ENCODE measurements at regions not wholly inside any gene's neighbourhood (a gene's known extent, or its start where the extent isn't known, plus 50 kb on each side); places are given as distances from the start of the nearest gene placed in this dataset.

GRCh38 chr10:24034571-24034970 is 174.4 kb upstream of the KIAA1217 start:
- TF ChIP-seq EP300 (IDR thresholded peaks at IDR 0.05), result no peak
- TF ChIP-seq POLR2A (IDR thresholded peaks at IDR 0.05), result no peak
- TF ChIP-seq CTCF (IDR thresholded peaks at IDR 0.05), result no peak
- Histone ChIP-seq H3K27me3 (no peaks in the 10 kb centered on the region), H3K4me3 (no peak overlapping the region), H3K36me3 (no peaks in the 10 kb centered on the region), H3K27ac (no peak overlapping the region), H3K9me3 (no peaks in the 10 kb centered on the region), H3K4me1 (no peaks in the 10 kb centered on the region)
- no peak for DNase-seq (ENCODE audit: low spot score in 2 of 2)
- WGBS, 2 donors, result 55 to 70% methylated on average over 5 of the region's 5 CpGs

GRCh38 chr10:24035761-24036160 is 173.2 kb upstream of the KIAA1217 start:
- TF ChIP-seq POLR2A (IDR thresholded peaks at IDR 0.05) (no peak), EP300 (IDR thresholded peaks at IDR 0.05) (no peak), CTCF (IDR thresholded peaks at IDR 0.05) (no peak)
- no peak for DNase-seq (ENCODE audit: low spot score in 2 of 2)
- no peaks in the 10 kb centered on the region for H3K9me3 ChIP-seq

GRCh38 chr10:24039315-24039714 is 169.6 kb upstream of the KIAA1217 start:
- H3K4me3 ChIP-seq, result no peak overlapping the region
- H3K36me3 ChIP-seq, result no peaks in the 10 kb centered on the region
- TF ChIP-seq EP300 (IDR thresholded peaks at IDR 0.05) (no peak), POLR2A (IDR thresholded peaks at IDR 0.05) (no peak), CTCF (IDR thresholded peaks at IDR 0.05) (no peak)
- 78 to 85% methylated on average over 5 of the region's 5 CpGs for WGBS, 2 donors
- DNase-seq (ENCODE audit: low spot score in 2 of 2), result no peak
- no peak overlapping the region for H3K27ac ChIP-seq
- no peaks in the 10 kb centered on the region for H3K27me3 ChIP-seq
- H3K4me1 ChIP-seq, result no peaks in the 10 kb centered on the region
- H3K9me3 ChIP-seq, result no peaks in the 10 kb centered on the region

More at GRCh38 chr10:24035761-24036160, 173.2 kb upstream of the KIAA1217 start:
- Histone ChIP-seq H3K27ac (no peak overlapping the region), H3K4me3 (no peak overlapping the region), H3K36me3 (no peaks in the 10 kb centered on the region), H3K27me3 (no peaks in the 10 kb centered on the region), H3K4me1 (no peaks in the 10 kb centered on the region)
- WGBS, 2 donors, result 90 to 93% methylated on average over 4 of the region's 4 CpGs

GRCh38 chr10:24039897-24040296 is 169.0 kb upstream of the KIAA1217 start:
- Histone ChIP-seq H3K27me3 (no peaks in the 10 kb centered on the region), H3K36me3 (no peaks in the 10 kb centered on the region), H3K27ac (no peak overlapping the region), H3K4me1 (no peaks in the 10 kb centered on the region), H3K9me3 (no peaks in the 10 kb centered on the region), H3K4me3 (no peak overlapping the region)
- TF ChIP-seq EP300 (IDR thresholded peaks at IDR 0.05) (no peak), POLR2A (IDR thresholded peaks at IDR 0.05) (no peak), CTCF (IDR thresholded peaks at IDR 0.05) (no peak)
- no peak for DNase-seq (ENCODE audit: low spot score in 2 of 2)
- WGBS, 2 donors, result 89 to 91% methylated on average over 3 of the region's 3 CpGs

GRCh38 chr10:24041034-24041433 is 167.9 kb upstream of the KIAA1217 start:
- no peak for DNase-seq (ENCODE audit: low spot score in 2 of 2)
- Histone ChIP-seq H3K4me3 (no peak overlapping the region), H3K27me3 (no peaks in the 10 kb centered on the region), H3K36me3 (no peaks in the 10 kb centered on the region), H3K9me3 (no peaks in the 10 kb centered on the region), H3K4me1 (no peaks in the 10 kb centered on the region), H3K27ac (no peak overlapping the region)
- no peak for TF ChIP-seq EP300 (IDR thresholded peaks at IDR 0.05)
- TF ChIP-seq POLR2A (IDR thresholded peaks at IDR 0.05), result no peak
- TF ChIP-seq CTCF (IDR thresholded peaks at IDR 0.05), result no peak
- WGBS, 2 donors, result 17 to 22% methylated on average over 3 of the region's 3 CpGs

Data from tibial nerve (tissue), 4 donors.